GM12878 (cell line): ENCODE measurements at regions not wholly inside any gene's neighbourhood (a gene's known extent, or its start where the extent isn't known, plus 50 kb on each side); places are given as distances from the start of the nearest gene placed in this dataset.

Source experiments
- ATAC-seq: fragments of 200-7000 bp; cut with Tn5 transposase; 3 replicates; pipeline ENCODE4 v1.9.1; 2020; ENCODE audit warnings: mild to moderate bottlenecking, moderate library complexity
- BruUV-seq: library from RNA; stranded (reverse); fragments of 400-500 nt; replicated peaks from 2 replicates; lab custom pipeline; 2021; lab: Mats Ljungman, UMichigan
- CTCF ChIA-PET: fragments of 300-600 bp; sonication (Branson Sonifier 250); formaldehyde crosslinking; extraction: SDS; loops from one replicate; lab custom pipeline; 2021; ENCODE audit warnings: inconsistent platforms; lab: Yijun Ruan, JAX
- POLR2A ChIA-PET: fragments of 350-600 bp; formaldehyde crosslinking; extraction: SDS; loops from one replicate; lab custom pipeline; 2021; ENCODE audit warnings: inconsistent platforms; lab: Charles Lee
- RAD21 ChIA-PET: fragments of 300-600 bp; sonication (Branson Sonifier 250); formaldehyde crosslinking; loops from one replicate; lab custom pipeline; 2023; ENCODE audit warnings: antibody characterized with exemption; ENCODE audit not compliant: unreplicated experiment; lab: Charles Lee
- SMC1A ChIA-PET: fragments of 300-600 bp; sonication (Branson Sonifier 250); formaldehyde crosslinking; loops from one replicate; lab custom pipeline; 2023; ENCODE audit not compliant: unreplicated experiment, uncharacterized antibody; lab: Charles Lee
- DNase-seq: peaks from one replicate; pipeline ENCODE4 v3.0.0-alpha.2; 2011; ENCODE audit warnings: low read depth, low spot score
- FAIRE-seq: peaks from 3 replicates; lab custom pipeline; 2011; peaks lifted over from hg19 to GRCh38; lab: Jason Lieb, UNC
- H2AFZ ChIP-seq: 2 replicates; pipeline ENCODE4 v1.6.0; 2011; ENCODE audit warnings: low read depth, low read length, control low read depth; ENCODE audit not compliant: control insufficient read depth
- H3K27ac ChIP-seq: 2 replicates; pipeline ENCODE4 v1.5.1; 2011; ENCODE audit warnings: control low read depth; ENCODE audit not compliant: control insufficient read depth, insufficient read depth
- H3K27me3 ChIP-seq, 2 experiments: replicated peaks in 1 of 2; 2 replicates each; pipeline versions ENCODE4 v1.6.0 to v1.6.1; 2011; ENCODE audit warnings: low read length in 1 of 2; ENCODE audit not compliant: control insufficient read depth in 2 of 2, insufficient read depth in 2 of 2
- H3K36me3 ChIP-seq, 2 experiments: 2 replicates each; pipeline ENCODE4 v1.5.1; 2011; ENCODE audit warnings: low read length in 1 of 2; ENCODE audit not compliant: control insufficient read depth in 2 of 2, insufficient read depth in 2 of 2
- H3K4me1 ChIP-seq: 2 replicates; pipeline ENCODE4 v1.6.1; 2011; ENCODE audit warnings: mild to moderate bottlenecking, low read length, moderate library complexity, mixed read lengths; ENCODE audit not compliant: control insufficient read depth, insufficient read depth
- H3K4me2 ChIP-seq: 2 replicates; pipeline ENCODE4 v1.6.0; 2011; ENCODE audit warnings: control low read depth; ENCODE audit not compliant: control insufficient read depth, insufficient read depth
- H3K4me3 ChIP-seq: fragments of 200-600 bp; sonication (generic); 2 replicates; pipeline ENCODE4 v1.5.1; 2016
- H3K79me2 ChIP-seq: 2 replicates; pipeline ENCODE4 v1.6.0; 2011; ENCODE audit warnings: low read length; ENCODE audit not compliant: control insufficient read depth, insufficient read depth
- H3K9ac ChIP-seq: 2 replicates; pipeline ENCODE4 v1.8.0; 2011; ENCODE audit warnings: low read length, control low read depth, mixed read lengths; ENCODE audit not compliant: control insufficient read depth, insufficient read depth
- H3K9me3 ChIP-seq: replicated peaks from 3 replicates; pipeline ENCODE4 v1.5.1; 2011; ENCODE audit warnings: mild to moderate bottlenecking, low read length; ENCODE audit not compliant: control insufficient read depth, insufficient read depth
- H4K20me1 ChIP-seq: 2 replicates; pipeline ENCODE4 v1.6.0; 2011; ENCODE audit not compliant: control insufficient read depth, insufficient read depth
- BMI1 ChIP-seq: fragments of 450-650 bp; IDR thresholded peaks from 2 replicates; pipeline ENCODE4 v1.6.1; 2016; ENCODE audit warnings: mild to moderate bottlenecking, moderate library complexity, borderline replicate concordance
- CBFB ChIP-seq: IDR thresholded peaks from 2 replicates; pipeline ENCODE4 v1.6.1; 2016; ENCODE audit warnings: antibody characterized with exemption, low read depth
- EED ChIP-seq: sonication (generic); IDR thresholded peaks from 2 replicates; pipeline ENCODE4 v1.6.1; 2016; ENCODE audit warnings: antibody characterized with exemption, low read depth
- EZH2 ChIP-seq: IDR thresholded peaks from 2 replicates; pipeline ENCODE4 v1.6.1; 2012; ENCODE audit warnings: low read depth, mild to moderate bottlenecking, control low read depth, inconsistent platforms, low read length, borderline replicate concordance; ENCODE audit not compliant: control insufficient read depth
- IRF4 ChIP-seq: IDR thresholded peaks from 2 replicates; pipeline ENCODE4 v1.6.1; 2011; ENCODE audit warnings: low read depth, low read length
- KDM1A ChIP-seq: fragments of 200-600 bp; sonication (generic); IDR thresholded peaks from 2 replicates; pipeline ENCODE4 v1.6.1; 2016; ENCODE audit warnings: borderline replicate concordance
- MEF2B ChIP-seq: fragments of 450-650 bp; IDR thresholded peaks from 2 replicates; pipeline ENCODE4 v1.6.1; 2018; ENCODE audit warnings: mild to moderate bottlenecking, moderate library complexity; ENCODE audit not compliant: partially characterized antibody, poor library complexity, severe bottlenecking
- MYC ChIP-seq: IDR thresholded peaks from 2 replicates; pipeline ENCODE4 v1.6.1; 2011; ENCODE audit warnings: mild to moderate bottlenecking, low read length, moderate library complexity, inconsistent platforms; ENCODE audit not compliant: insufficient read depth, insufficient replicate concordance, insufficient read length, severe bottlenecking
- POLR2A ChIP-seq: IDR thresholded peaks from 2 replicates; pipeline ENCODE4 v1.6.1; 2011; ENCODE audit warnings: low read depth, mild to moderate bottlenecking, low read length
- RBBP5 ChIP-seq: fragments of 200-600 bp; sonication (generic); conservative IDR thresholded peaks from 2 replicates; pipeline ENCODE4 v1.6.1; 2016
- SMAD5 ChIP-seq: IDR thresholded peaks from 2 replicates; pipeline ENCODE4 v1.6.1; 2016; ENCODE audit warnings: antibody characterized with exemption, low read depth
- SUPT20H ChIP-seq: IDR thresholded peaks from 2 replicates; pipeline ENCODE4 v1.6.1; 2011; ENCODE audit warnings: low read depth, mild to moderate bottlenecking, low read length, moderate library complexity, borderline replicate concordance; ENCODE audit not compliant: control insufficient read depth
- TARDBP ChIP-seq: IDR thresholded peaks from 2 replicates; pipeline ENCODE4 v1.6.1; 2016; ENCODE audit warnings: borderline replicate concordance
- TBL1XR1 ChIP-seq: IDR thresholded peaks from 2 replicates; pipeline ENCODE4 v1.6.1; 2012; ENCODE audit warnings: low read depth, low read length, improper control_type of control experiment
- YBX1 ChIP-seq: fragments of 450-650 bp; IDR thresholded peaks from 2 replicates; pipeline ENCODE4 v1.6.1; 2016; ENCODE audit warnings: antibody characterized with exemption
- ZNF622 ChIP-seq: fragments of 450-650 bp; IDR thresholded peaks from 2 replicates; pipeline ENCODE4 v1.6.1; 2017; ENCODE audit warnings: mild to moderate bottlenecking, inconsistent platforms
- ZSCAN29 ChIP-seq: fragments of 450-650 bp; IDR thresholded peaks from 2 replicates; pipeline ENCODE4 v1.6.1; 2017; ENCODE audit warnings: mild to moderate bottlenecking, moderate library complexity
- ZZZ3 ChIP-seq: IDR thresholded peaks from 2 replicates; pipeline ENCODE4 v1.6.1; 2011; ENCODE audit warnings: low read depth; ENCODE audit not compliant: control insufficient read depth, insufficient read length
- WGBS: methylation state at CpG from one replicate; pipeline ENCODE4 v1.1.6; 2016; ENCODE audit warnings: low lambda C conversion rate; ENCODE audit not compliant: insufficient replicate concordance, insufficient coverage; ENCODE audit errors: missing lambda C conversion rate; 5-methylcytosine and 5-hydroxymethylcytosine counted together
- in situ Hi-C: fragments of 300-500 bp; cut with MboI; formaldehyde crosslinking; loops from 9 replicates; pipeline ENCODE4 v1.14.3; 2018; ENCODE audit warnings: mixed read lengths
- intact Hi-C: fragments of 100-400 bp; cut with micrococcal nuclease; formaldehyde crosslinking; loops from one replicate; pipeline ENCODE4 v1.14.2; 2022; ENCODE audit not compliant: unreplicated experiment
- TF ChIP-seq, protein P1 (sequence below): IDR thresholded peaks from 2 replicates; pipeline ENCODE4 v1.6.1; 2011; ENCODE audit warnings: low read depth, low read length, improper control_type of control experiment, borderline replicate concordance
- TF ChIP-seq, protein P2 (sequence below): IDR thresholded peaks from 2 replicates; pipeline ENCODE4 v1.6.1; 2012; ENCODE audit warnings: low read depth, low read length, improper control_type of control experiment

DNA sequence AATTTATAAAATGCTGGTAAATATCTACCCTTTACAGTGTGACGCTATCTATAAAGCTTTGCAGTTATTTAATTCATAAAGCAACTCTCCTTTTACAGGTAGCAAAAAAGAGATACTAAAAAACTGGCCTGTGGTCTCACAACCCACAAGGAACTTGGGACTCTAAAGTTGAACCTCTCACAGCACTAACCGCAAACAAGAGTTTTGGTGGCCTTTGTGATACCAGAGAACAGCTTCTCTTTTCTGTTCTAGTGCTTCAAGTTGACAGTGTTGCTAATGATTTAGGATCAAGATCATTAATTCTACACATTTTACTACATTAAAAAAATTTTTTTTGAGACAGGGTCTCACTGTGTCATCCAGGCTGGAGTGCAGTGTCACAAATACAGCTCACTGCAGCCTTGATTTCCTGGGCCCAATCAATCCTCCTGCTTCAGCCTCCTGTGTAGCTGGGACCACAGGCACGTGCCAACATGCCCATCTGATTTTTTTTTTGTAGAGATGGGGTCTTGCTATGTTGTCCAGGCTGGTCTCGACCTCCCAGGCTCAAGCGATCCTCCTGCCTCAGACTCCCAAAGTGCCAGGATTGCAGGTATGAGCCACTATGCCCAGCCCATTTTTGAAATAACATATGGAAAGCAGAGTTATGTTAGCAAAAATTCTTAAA, 56.0 kb upstream of the ST8SIA6 start (continued):
- TF ChIP-seq MEF2B (peak; percentile 66), TBL1XR1 (0 out of 2 replicates have a peak, but pooled peaks have one; percentile 37), CBFB (peak; percentile 86), ZNF622 (no peak), BMI1 (0 out of 2 replicates have a peak, but pooled peaks have one; percentile 25)
- TF ChIP-seq, all 136 proteins: peak for 40

DNA sequence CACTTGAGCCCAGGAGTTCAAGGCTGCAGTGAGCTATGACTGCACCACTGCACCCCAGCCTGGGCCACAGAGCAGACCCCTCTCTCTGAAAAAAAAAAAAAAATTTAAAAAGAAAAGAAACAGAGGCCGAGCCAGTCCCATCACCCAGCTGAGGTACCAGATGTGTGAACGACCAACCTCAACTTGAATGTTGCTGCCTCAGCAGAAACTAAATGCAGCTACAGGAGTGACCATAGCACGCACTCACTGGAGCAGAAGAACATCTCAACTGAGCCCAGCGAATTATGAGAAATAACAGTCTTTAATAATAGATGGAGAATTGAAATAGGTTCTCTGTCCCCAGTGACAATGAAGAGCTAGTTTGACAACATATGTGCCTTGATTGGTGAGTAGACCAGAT, 53.1 kb upstream of the ST8SIA6 start:
- Histone ChIP-seq H3K36me3 (no peaks in the 10 kb centered on the region), H3K79me2 (no peaks in the 10 kb centered on the region), H3K9me3 (no peaks in the 10 kb centered on the region), H3K4me2 (no peak overlapping the region), H4K20me1 (no peaks in the 10 kb centered on the region), H3K4me3 (no peak overlapping the region), H3K9ac (no peak overlapping the region), H3K27me3 (no peaks in the 10 kb centered on the region; a peak in 1 of 4 replicates), H3K4me1 (peaks cover 26% of the 10 kb centered on the region), H3K27ac (no peak overlapping the region), H2AFZ (no peak overlapping the region)
- RAD21 ChIA-PET = interaction anchor here (1.3 to 1.7 kb wide), 2 partner anchors 56 to 90 kb away, joined by 3 to 5 read pairs; no protein-coding TSS in a partner anchor
- CTCF ChIA-PET = interaction anchor here (0.6 to 4.7 kb wide), 5 partner anchors 10 to 74 kb away, joined by 3 to 18 read pairs (median 5); no protein-coding TSS in a partner anchor
- TF ChIP-seq EED (no peak), TARDBP (no peak), SMAD5 (no peak), MYC (no peak), SUPT20H (no peak), EZH2 (no peak), TBL1XR1 (no peak), KDM1A (no peak), POLR2A (no peak), ZSCAN29 (no peak), IRF4 (no peak), ZZZ3 (no peak), YBX1 (no peak), RBBP5 (no peak)
- TF ChIP-seq, protein P1, sequence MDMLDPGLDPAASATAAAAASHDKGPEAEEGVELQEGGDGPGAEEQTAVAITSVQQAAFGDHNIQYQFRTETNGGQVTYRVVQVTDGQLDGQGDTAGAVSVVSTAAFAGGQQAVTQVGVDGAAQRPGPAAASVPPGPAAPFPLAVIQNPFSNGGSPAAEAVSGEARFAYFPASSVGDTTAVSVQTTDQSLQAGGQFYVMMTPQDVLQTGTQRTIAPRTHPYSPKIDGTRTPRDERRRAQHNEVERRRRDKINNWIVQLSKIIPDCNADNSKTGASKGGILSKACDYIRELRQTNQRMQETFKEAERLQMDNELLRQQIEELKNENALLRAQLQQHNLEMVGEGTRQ = no peak
- TF ChIP-seq, protein P2, sequence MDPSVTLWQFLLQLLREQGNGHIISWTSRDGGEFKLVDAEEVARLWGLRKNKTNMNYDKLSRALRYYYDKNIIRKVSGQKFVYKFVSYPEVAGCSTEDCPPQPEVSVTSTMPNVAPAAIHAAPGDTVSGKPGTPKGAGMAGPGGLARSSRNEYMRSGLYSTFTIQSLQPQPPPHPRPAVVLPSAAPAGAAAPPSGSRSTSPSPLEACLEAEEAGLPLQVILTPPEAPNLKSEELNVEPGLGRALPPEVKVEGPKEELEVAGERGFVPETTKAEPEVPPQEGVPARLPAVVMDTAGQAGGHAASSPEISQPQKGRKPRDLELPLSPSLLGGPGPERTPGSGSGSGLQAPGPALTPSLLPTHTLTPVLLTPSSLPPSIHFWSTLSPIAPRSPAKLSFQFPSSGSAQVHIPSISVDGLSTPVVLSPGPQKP = no peak
- intact Hi-C loops (no loop called here), in situ Hi-C loops (no loop called here)
- 66% methylated on average over 4 of the region's 4 CpGs for WGBS
- BruUV-seq = no TSS peak
- DNase-seq (no peak), FAIRE-seq (no peak), ATAC-seq (no peak)
- SMC1A ChIA-PET = interaction anchor here (0.6 to 7.4 kb wide), 6 partner anchors 13 to 1964 kb away, joined by 3 to 48 read pairs (median 4); no protein-coding TSS in a partner anchor
- POLR2A ChIA-PET = interaction anchor here (0.6 to 1.1 kb wide), 2 partner anchors 16 to 822 kb away, joined by 4 to 7 read pairs; no protein-coding TSS in a partner anchor
